Mesenchymal stem cell (in vitro differentiated cells and primary cell): ENCODE measurements at regions not wholly inside any gene's neighbourhood (a gene's known extent, or its start where the extent isn't known, plus 50 kb on each side); places are given as distances from the start of the nearest gene placed in this dataset.
"Not testable (repeated sequence)": the region's sequence is repeated elsewhere in the genome, so short reads cannot be mapped to it uniquely, and the experiment has no call there.

Source experiments
- DNase-seq: peaks from one replicate; pipeline ENCODE4 v3.0.0-alpha.2; 2013
- H2AFZ ChIP-seq: one replicate; pipeline ENCODE4 v1.6.1; 2013; ENCODE audit warnings: low read depth, mild to moderate bottlenecking, control low read depth, inconsistent platforms, low read length, moderate library complexity
- H2AK5ac ChIP-seq: 2 replicates; pipeline ENCODE4 v1.6.1; 2013; ENCODE audit warnings: low read length, moderate library complexity, mild to moderate bottlenecking, inconsistent platforms; ENCODE audit not compliant: severe bottlenecking
- H2BK120ac ChIP-seq: one replicate; pipeline ENCODE4 v1.6.1; 2013; ENCODE audit warnings: low read depth, mild to moderate bottlenecking, inconsistent platforms, low read length, moderate library complexity
- H2BK12ac ChIP-seq, 2 experiments: one replicate each; pipeline ENCODE4 v1.6.1; 2013; ENCODE audit warnings: inconsistent platforms in 2 of 2, low read length in 2 of 2, mild to moderate bottlenecking in 2 of 2, moderate library complexity in 2 of 2, control low read depth in 1 of 2
- H2BK15ac ChIP-seq: one replicate; pipeline ENCODE4 v1.6.1; 2013; ENCODE audit warnings: mild to moderate bottlenecking, low read depth, inconsistent platforms; ENCODE audit not compliant: poor library complexity, severe bottlenecking
- H2BK5ac ChIP-seq: 2 replicates; pipeline ENCODE4 v1.6.1; 2013; ENCODE audit warnings: low read depth, mild to moderate bottlenecking, low read length, control low read depth, inconsistent platforms; ENCODE audit not compliant: poor library complexity, severe bottlenecking
- H3K14ac ChIP-seq, 2 experiments: one replicate each; pipeline ENCODE4 v1.6.1; 2013; ENCODE audit warnings: inconsistent platforms in 2 of 2, low read length in 2 of 2, control low read depth in 1 of 2, mild to moderate bottlenecking in 1 of 2, moderate library complexity in 1 of 2
- H3K18ac ChIP-seq, 2 experiments: one replicate each; pipeline ENCODE4 v1.6.1; 2013; ENCODE audit warnings: inconsistent platforms in 2 of 2, low read length in 2 of 2, control low read depth in 1 of 2, low read depth in 1 of 2, mild to moderate bottlenecking in 1 of 2
- H3K23ac ChIP-seq, 2 experiments: one replicate each; pipeline ENCODE4 v1.6.1; 2013; ENCODE audit warnings: inconsistent platforms in 2 of 2, low read length in 2 of 2, mild to moderate bottlenecking in 2 of 2, moderate library complexity in 2 of 2, control low read depth in 1 of 2
- H3K27ac ChIP-seq: 2 replicates; pipeline ENCODE4 v1.5.1; 2013; ENCODE audit warnings: mild to moderate bottlenecking, moderate library complexity, low read length, control low read depth, inconsistent platforms; ENCODE audit not compliant: poor library complexity, severe bottlenecking
- H3K27me3 ChIP-seq, 2 experiments: 2 replicates each; pipeline versions ENCODE4 v1.6.1 to v1.7.0; 2013; ENCODE audit warnings: low read length in 2 of 2, mild to moderate bottlenecking in 2 of 2, moderate library complexity in 2 of 2, control low read depth in 1 of 2, inconsistent platforms in 1 of 2; ENCODE audit not compliant: control insufficient read depth in 1 of 2, insufficient read depth in 1 of 2
- H3K36me3 ChIP-seq, 2 experiments: 2 replicates each; pipeline versions ENCODE4 v1.6.1 to v1.7.0; 2013; ENCODE audit warnings: low read length in 2 of 2, control low read depth in 1 of 2, inconsistent platforms in 1 of 2, low read depth in 1 of 2, mild to moderate bottlenecking in 1 of 2; ENCODE audit not compliant: insufficient read depth in 2 of 2, control insufficient read depth in 1 of 2
- H3K4ac ChIP-seq, 2 experiments: one replicate each; pipeline ENCODE4 v1.6.1; 2013; ENCODE audit warnings: inconsistent platforms in 2 of 2, low read length in 2 of 2, mild to moderate bottlenecking in 2 of 2, moderate library complexity in 2 of 2, control low read depth in 1 of 2, low read depth in 1 of 2
- H3K4me1 ChIP-seq: 2 replicates; pipeline ENCODE4 v1.6.1; 2013; ENCODE audit warnings: low read depth, low read length, control low read depth; ENCODE audit not compliant: control insufficient read depth, insufficient read depth
- H3K4me2 ChIP-seq: 2 replicates; pipeline ENCODE4 v1.6.1; 2013; ENCODE audit warnings: low read length, mild to moderate bottlenecking, inconsistent platforms; ENCODE audit not compliant: poor library complexity, severe bottlenecking
- H3K4me3 ChIP-seq, 2 experiments: 2 replicates each; pipeline versions ENCODE4 v1.5.1 to v1.7.0; 2013; ENCODE audit warnings: low read length in 2 of 2, mild to moderate bottlenecking in 2 of 2, control low read depth in 1 of 2, low read depth in 1 of 2; ENCODE audit not compliant: insufficient read depth in 1 of 2
- H3K79me1 ChIP-seq: replicated peaks from 2 replicates; pipeline ENCODE4 v1.6.1; 2013; ENCODE audit warnings: mild to moderate bottlenecking, control low read depth, low read length, inconsistent platforms; ENCODE audit not compliant: poor library complexity, severe bottlenecking
- H3K9ac ChIP-seq: 2 replicates; pipeline ENCODE4 v1.7.0; 2013; ENCODE audit warnings: mild to moderate bottlenecking, low read length, moderate library complexity
- H3K9me3 ChIP-seq: 2 replicates; pipeline ENCODE4 v1.7.0; 2013; ENCODE audit warnings: mild to moderate bottlenecking, low read length; ENCODE audit not compliant: control insufficient read depth
- H4K8ac ChIP-seq: one replicate; pipeline ENCODE4 v1.6.1; 2013; ENCODE audit warnings: inconsistent platforms, mild to moderate bottlenecking, low read length, moderate library complexity
- H4K91ac ChIP-seq: one replicate; pipeline ENCODE4 v1.6.1; 2013; ENCODE audit warnings: mild to moderate bottlenecking, low read length, inconsistent platforms
- WGBS: methylation state at CpG from one replicate; pipeline ENCODE4 v1.1.7; 2013; ENCODE audit warnings: mixed read lengths; 5-methylcytosine and 5-hydroxymethylcytosine counted together

GRCh38 chr17:77840513-77841165 lies 117.9 kb upstream of the TNRC6C start:
- Histone ChIP-seq H3K9me3 (no peaks in the 10 kb centered on the region), H3K4me3 (no peak overlapping the region), H2BK5ac (no peak overlapping the region), H4K91ac (no peak overlapping the region), H3K36me3 (no peaks in the 10 kb centered on the region), H2BK120ac (no peak overlapping the region), H2AFZ (no peak overlapping the region), H3K14ac (no peak overlapping the region), H3K9ac (no peak overlapping the region), H3K18ac (no peak overlapping the region), H3K23ac (no peak overlapping the region), H2AK5ac (no peak overlapping the region), H3K4ac (no peak overlapping the region), H3K27ac (no peak overlapping the region), H2BK12ac (no peak overlapping the region), H3K4me1 (peaks cover 11% of the 10 kb centered on the region), H3K79me1 (no peaks in the 10 kb centered on the region), H3K4me2 (no peak overlapping the region), H4K8ac (no peak overlapping the region), H2BK15ac (no peak overlapping the region), H3K27me3 (peaks cover 2% of the 10 kb centered on the region in 2 experiments)
- WGBS, result 80% methylated on average over 10 of the region's 10 CpGs
- no peak for DNase-seq

- DNase-seq, result no peak
- Histone ChIP-seq H3K4me3 (no peak overlapping the region), H2BK12ac (no peak overlapping the region), H2AK5ac (no peak overlapping the region), H3K23ac (no peak overlapping the region), H3K27ac (no peak overlapping the region), H2BK15ac (no peak overlapping the region), H3K18ac (no peak overlapping the region), H3K27me3 (peaks cover 13 to 15% of the 10 kb centered on the region in 2 experiments), H3K14ac (no peak overlapping the region), H3K4me1 (peaks cover 11% of the 10 kb centered on the region), H2AFZ (no peak overlapping the region), H4K8ac (no peak overlapping the region), H3K4ac (no peak overlapping the region), H3K9me3 (no peaks in the 10 kb centered on the region), H3K4me2 (no peak overlapping the region), H2BK5ac (no peak overlapping the region), H3K79me1 (no peaks in the 10 kb centered on the region), H2BK120ac (no peak overlapping the region), H3K36me3 (no peaks in the 10 kb centered on the region), H3K9ac (no peak overlapping the region), H4K91ac (no peak overlapping the region)
- WGBS, result 82% methylated on average over 8 of the region's 8 CpGs
Measured at GRCh38 chr17:77841742-77842527, 116.6 kb upstream of the TNRC6C start.

- H3K9me3 ChIP-seq, result no peaks in the 10 kb centered on the region
- peaks cover 19% of the 10 kb centered on the region in 2 experiments for H3K27me3 ChIP-seq
- DNase-seq, result no peak
- no peak overlapping the region for H3K4me3 ChIP-seq
- H3K18ac ChIP-seq, result no peak overlapping the region
- H2AFZ ChIP-seq, result no peak overlapping the region
- H3K4me2 ChIP-seq, result no peak overlapping the region
- no peak overlapping the region for H3K4ac ChIP-seq
- H3K36me3 ChIP-seq, result no peaks in the 10 kb centered on the region
- no peak overlapping the region for H3K23ac ChIP-seq
- no peak overlapping the region for H2BK12ac ChIP-seq
- no peak overlapping the region for H2BK15ac ChIP-seq
- 86% methylated on average over 10 of the region's 10 CpGs for whole genome bisulfite sequencing
- H3K9ac ChIP-seq, result no peak overlapping the region
- no peak overlapping the region for H4K8ac ChIP-seq
- no peak overlapping the region for H2BK120ac ChIP-seq
- no peak overlapping the region for H2BK5ac ChIP-seq
- H4K91ac ChIP-seq, result no peak overlapping the region
- H2AK5ac ChIP-seq, result no peak overlapping the region
- H3K14ac ChIP-seq, result no peak overlapping the region
- peaks cover 11% of the 10 kb centered on the region for H3K4me1 ChIP-seq
- no peaks in the 10 kb centered on the region for H3K79me1 ChIP-seq
- no peak overlapping the region for H3K27ac ChIP-seq
Measured at GRCh38 chr17:77842528-77843147, 115.9 kb upstream of the TNRC6C start.

GRCh38 chr17:77843255-77843895 lies 115.1 kb upstream of the TNRC6C start:
- not testable (repeated sequence) for H2BK120ac ChIP-seq, H3K27ac ChIP-seq, H3K4me3 ChIP-seq, H4K91ac ChIP-seq, H3K4ac ChIP-seq, H3K9me3 ChIP-seq, H3K14ac ChIP-seq, H2BK15ac ChIP-seq, H3K23ac ChIP-seq, H3K79me1 ChIP-seq, H3K9ac ChIP-seq, H2AFZ ChIP-seq, H3K36me3 ChIP-seq, H4K8ac ChIP-seq, H2BK12ac ChIP-seq, H3K4me2 ChIP-seq, H3K18ac ChIP-seq, H2BK5ac ChIP-seq, H2AK5ac ChIP-seq
- 62% methylated on average over 13 of the region's 13 CpGs for WGBS
- Histone ChIP-seq H3K4me1 (peaks cover 11% of the 10 kb centered on the region), H3K27me3 (peaks cover 19 to 26% of the 10 kb centered on the region in 2 experiments)
- DNase-seq, result peak; percentile 59
